Heart right ventricle (tissue), 16 donors: ENCODE measurements at regions not wholly inside any gene's neighbourhood (a gene's known extent, or its start where the extent isn't known, plus 50 kb on each side); places are given as distances from the start of the nearest gene placed in this dataset.

Experiments
- ATAC-seq, 8 donors: fragments of 200-7000 bp; cut with Tn5 transposase; one replicate each; pipeline ENCODE4 v1.9.1; 2020; ENCODE audit warnings: mild to moderate bottlenecking in 8 of 8, moderate library complexity in 8 of 8, moderate number of reproducible peaks in 1 of 8
- DNase-seq, 2 donors: peaks; one replicate each; pipeline ENCODE4 v3.0.0-alpha.2; 2020
- H3K27ac ChIP-seq, 10 donors: fragments of 200-600 bp; sonication (generic) in 2 of 10; one replicate each; pipeline versions ENCODE4 v1.5.0 to v1.8.0; 2020 to 2022; ENCODE audit warnings: mild to moderate bottlenecking in 3 of 10
- H3K27me3 ChIP-seq, 7 donors: fragments of 200-600 bp; one replicate each; pipeline ENCODE4 v1.8.0; 2021 to 2022; ENCODE audit warnings: mild to moderate bottlenecking in 2 of 7
- H3K36me3 ChIP-seq, 9 donors: fragments of 200-600 bp; sonication (generic) in 1 of 9; one replicate each; pipeline versions ENCODE4 v1.5.0 to v1.8.0; 2020 to 2022; ENCODE audit warnings: mild to moderate bottlenecking in 2 of 9
- H3K4me1 ChIP-seq, 9 donors: fragments of 200-600 bp; sonication (generic) in 1 of 9; one replicate each; pipeline versions ENCODE4 v1.5.0 to v1.8.0; 2020 to 2022; ENCODE audit warnings: mild to moderate bottlenecking in 4 of 9
- H3K4me3 ChIP-seq, 10 donors: fragments of 200-600 bp; sonication (generic) in 2 of 10; one replicate each; pipeline versions ENCODE4 v1.5.0 to v1.8.0; 2020 to 2022; ENCODE audit warnings: mild to moderate bottlenecking in 7 of 10, moderate library complexity in 2 of 10
- H3K9me3 ChIP-seq, 11 donors: fragments of 200-600 bp in 10 of 11; sonication (generic) in 2 of 11; one replicate each; pipeline versions ENCODE4 v1.5.0 to v1.8.0; 2013 to 2022; ENCODE audit warnings: mild to moderate bottlenecking in 2 of 11, control low read depth in 1 of 11, moderate library complexity in 1 of 11
- WGBS, 2 donors: extraction: QIAGEN DNeasy Blood & Tissue Kit; methylation state at CpG; one replicate each; pipeline ENCODE4 v1.1.7; 2013; ENCODE audit warnings: inconsistent platforms in 1 of 2; 5-methylcytosine and 5-hydroxymethylcytosine counted together
- intact Hi-C, 10 donors: fragments of 100-400 bp; cut with DNase I; formaldehyde crosslinking; loops; one replicate each; pipeline versions ENCODE4 v1.11.1 to v1.14.2; 2022
- TF ChIP-seq, protein P1 (sequence below), 9 donors: fragments of 200-600 bp; sonication (generic) in 2 of 9; IDR thresholded peaks; one replicate each; pipeline versions ENCODE4 v1.5.0 to v1.8.0; 2021 to 2022; ENCODE audit warnings: antibody characterized with exemption in 9 of 9, mild to moderate bottlenecking in 5 of 9, moderate library complexity in 1 of 9
- donor health status: Arrhythmogenic right ventricular cardiomyopathy.
- donor health status: ischemic (EF 13 %, LVEDD 7.1; RV severe dilation, severe dysfunction).
- donor health status: healthy with polysubstance abuse.
- donor health status: DM: no; HTN: yes; CAD: no.
- donor health status: DM: no; HTN: no; CAD: no.
- donor health status: ischemic (EF 25% LVEDD 6.9; RV normal size, moderate dysfunction).
- donor health status: ischemic (EF 25% LVEDD 5.7; RV mildly dilated, moderate dysfunction).
- donor health status: healthy.
- donor health status: DM: yes; HTN: yes; CAD: no.
- donor health status: Ischemic cardiomyopathy.
- donor health status: ischemic (EF 35%, LVEDD 5.7; RV mildly dilated, moderate dysfunction).
- donor health status: nonischemic (EF 11% LVEDD 7.7; RV severe dilation, severe dysfunction).
- donor health status: DM: yes; HTN: yes; CAD: no.
- donor health status: PGD.
- donor health status: ischemic (EF 29% LVEDD 5.4; RV normal size, mild dysfunction).
- donor health status: nonischemic (EF 23%, LVEDD 6.1; RV moderate dilation, normal function).

DNA sequence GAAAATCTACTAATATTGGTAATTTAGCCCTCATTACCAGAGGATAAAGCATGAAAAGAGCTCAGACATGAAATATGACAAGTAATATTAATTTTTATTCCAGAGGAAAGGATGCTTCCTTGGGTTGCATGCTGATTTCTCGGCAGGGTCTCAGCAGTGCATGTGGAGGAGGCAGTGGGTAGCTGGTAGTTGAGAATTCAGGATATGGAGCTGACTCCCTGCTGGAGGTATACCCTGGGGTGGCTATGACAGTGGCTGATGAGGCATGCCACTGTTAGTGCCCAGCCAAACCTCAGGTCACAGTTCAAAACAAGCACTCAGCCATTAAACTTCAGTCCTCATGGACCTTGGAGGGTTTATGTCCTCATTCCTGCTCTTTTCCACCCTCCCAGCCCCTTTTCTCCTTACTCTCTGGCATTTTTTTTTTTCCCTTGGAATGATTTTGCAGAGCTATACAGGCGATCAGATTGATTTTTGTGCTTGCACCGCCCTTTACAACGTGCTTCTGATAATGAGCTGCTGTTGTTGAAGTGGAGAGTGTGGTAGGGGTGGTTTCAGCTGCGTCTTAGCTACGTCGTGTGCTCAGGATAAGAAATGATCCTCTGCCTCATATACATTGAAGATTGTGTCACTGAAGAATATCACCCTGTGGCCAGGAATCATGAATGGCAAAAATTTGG, 761.9 kb upstream of the MMS22L start:
- ATAC-seq (no peak), DNase-seq (no peak)
- H3K9me3 ChIP-seq = no peaks in the 10 kb centered on the region
- TF ChIP-seq, protein P1, sequence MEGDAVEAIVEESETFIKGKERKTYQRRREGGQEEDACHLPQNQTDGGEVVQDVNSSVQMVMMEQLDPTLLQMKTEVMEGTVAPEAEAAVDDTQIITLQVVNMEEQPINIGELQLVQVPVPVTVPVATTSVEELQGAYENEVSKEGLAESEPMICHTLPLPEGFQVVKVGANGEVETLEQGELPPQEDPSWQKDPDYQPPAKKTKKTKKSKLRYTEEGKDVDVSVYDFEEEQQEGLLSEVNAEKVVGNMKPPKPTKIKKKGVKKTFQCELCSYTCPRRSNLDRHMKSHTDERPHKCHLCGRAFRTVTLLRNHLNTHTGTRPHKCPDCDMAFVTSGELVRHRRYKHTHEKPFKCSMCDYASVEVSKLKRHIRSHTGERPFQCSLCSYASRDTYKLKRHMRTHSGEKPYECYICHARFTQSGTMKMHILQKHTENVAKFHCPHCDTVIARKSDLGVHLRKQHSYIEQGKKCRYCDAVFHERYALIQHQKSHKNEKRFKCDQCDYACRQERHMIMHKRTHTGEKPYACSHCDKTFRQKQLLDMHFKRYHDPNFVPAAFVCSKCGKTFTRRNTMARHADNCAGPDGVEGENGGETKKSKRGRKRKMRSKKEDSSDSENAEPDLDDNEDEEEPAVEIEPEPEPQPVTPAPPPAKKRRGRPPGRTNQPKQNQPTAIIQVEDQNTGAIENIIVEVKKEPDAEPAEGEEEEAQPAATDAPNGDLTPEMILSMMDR (IDR thresholded peaks at IDR 0.05) = no peak
- H3K4me3 ChIP-seq = no peak overlapping the region
- H3K36me3 ChIP-seq = no peaks in the 10 kb centered on the region
- WGBS, 2 donors = 22 to 33% methylated on average over 7 of the region's 7 CpGs
- H3K4me1 ChIP-seq = peaks cover 0 to 2% (median 0%) of the 10 kb centered on the region in 9 donors
- peaks cover 0 to 35% (median 12%) of the 10 kb centered on the region in 7 donors for H3K27me3 ChIP-seq
- intact Hi-C loops = loop anchor here in 3 of 10 donors (5.0 to 10.0 kb wide), 3 partner anchors 540 to 550 kb away; no protein-coding TSS in a partner anchor
- no peak overlapping the region for H3K27ac ChIP-seq

DNA sequence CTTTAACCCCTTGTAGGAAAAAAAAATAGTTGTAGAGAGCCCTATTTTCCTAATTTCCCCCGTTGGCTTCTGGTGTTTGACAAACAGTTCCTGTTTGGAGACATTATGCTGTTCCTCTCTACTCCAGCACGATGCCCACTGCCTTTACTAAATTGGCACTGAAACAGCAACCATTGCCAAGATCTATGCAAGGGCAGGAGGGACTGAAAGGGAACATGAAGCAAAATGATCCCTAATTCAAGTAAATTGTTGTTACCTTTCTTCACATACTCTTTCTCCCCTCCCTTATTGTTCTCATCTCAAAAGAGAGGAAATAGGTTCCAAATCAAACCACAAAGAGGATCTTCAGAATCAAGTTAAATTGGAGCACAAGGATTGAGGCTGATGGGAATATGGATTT, 764.1 kb upstream of the MMS22L start:
- no peaks in the 10 kb centered on the region for H3K4me1 ChIP-seq
- no peaks in the 10 kb centered on the region for H3K9me3 ChIP-seq
- no peaks in the 10 kb centered on the region for H3K36me3 ChIP-seq
- TF ChIP-seq, protein P1 (IDR thresholded peaks at IDR 0.05) = no peak
- DNase-seq (no peak), ATAC-seq (no peak)
- intact Hi-C loops = loop anchor here in 2 of 10 donors (10.0 kb wide), 2 partner anchors 542 to 552 kb away; no protein-coding TSS in a partner anchor
- peaks cover 0 to 32% (median 8%) of the 10 kb centered on the region in 7 donors for H3K27me3 ChIP-seq
- H3K4me3 ChIP-seq = no peak overlapping the region
- H3K27ac ChIP-seq = no peak overlapping the region
- WGBS, 2 donors = 35 to 37% methylated on average over 2 of the region's 2 CpGs

- Histone ChIP-seq H3K4me1 (no peaks in the 10 kb centered on the region), H3K36me3 (no peaks in the 10 kb centered on the region), H3K9me3 (no peaks in the 10 kb centered on the region), H3K4me3 (no peak overlapping the region), H3K27me3 (peaks cover 0 to 27% (median 8%) of the 10 kb centered on the region in 7 donors), H3K27ac (no peak overlapping the region)
- intact Hi-C loops = loop anchor here in 2 of 10 donors (10.0 kb wide), 2 partner anchors 543 to 553 kb away; no protein-coding TSS in a partner anchor
- TF ChIP-seq, protein P1 (IDR thresholded peaks at IDR 0.05) = no peak
- ATAC-seq (no peak), DNase-seq (no peak)
- 76 to 78% methylated on average over 3 of the region's 3 CpGs for WGBS, 2 donors
Measured at GRCh38 chr6:98047871-98048270, 764.9 kb upstream of the MMS22L start.

DNA sequence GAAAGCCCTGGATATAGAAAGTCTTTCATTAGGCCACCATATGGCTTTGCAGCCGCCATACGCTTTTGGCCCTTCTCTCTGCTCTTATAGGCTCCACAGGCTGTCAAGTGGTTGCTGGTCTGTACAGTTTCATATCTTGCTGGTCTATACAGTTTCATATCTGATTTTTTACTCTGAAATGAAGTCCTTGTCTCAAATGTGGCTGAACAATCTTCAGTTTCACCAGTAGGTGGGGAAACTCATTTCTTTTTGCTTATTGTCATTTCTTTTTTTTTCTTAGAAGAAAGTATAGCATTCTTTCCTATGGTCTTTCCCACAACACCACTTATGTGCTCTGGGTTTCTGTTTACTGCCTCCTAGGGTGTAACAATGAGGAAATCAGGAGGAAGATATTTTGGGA, 771.4 kb upstream of the MMS22L start:
- no peaks in the 10 kb centered on the region for H3K4me1 ChIP-seq
- ATAC-seq (no peak), DNase-seq (no peak)
- 73 to 91% methylated on average over 2 of the region's 2 CpGs for WGBS, 2 donors
- no peaks in the 10 kb centered on the region for H3K27me3 ChIP-seq
- TF ChIP-seq, protein P1 (IDR thresholded peaks at IDR 0.05) = no peak
- no peak overlapping the region for H3K27ac ChIP-seq
- intact Hi-C loops = no loop called here
- no peaks in the 10 kb centered on the region for H3K36me3 ChIP-seq
- H3K9me3 ChIP-seq = no peaks in the 10 kb centered on the region
- no peak overlapping the region for H3K4me3 ChIP-seq
